Brain microvascular endothelial cell (primary cell): ENCODE measurements at regions not wholly inside any gene's neighbourhood (a gene's known extent, or its start where the extent isn't known, plus 50 kb on each side); places are given as distances from the start of the nearest gene placed in this dataset.

Experiments
- DNase-seq: peaks from one replicate; pipeline ENCODE4 v3.0.0-alpha.2; 2020
- H3K27ac ChIP-seq: fragments of 250-450 bp; sonication (Bioruptor Pico); 2 replicates; pipeline ENCODE4 v1.5.1; 2020; ENCODE audit warnings: mild to moderate bottlenecking, moderate library complexity
- H3K27me3 ChIP-seq: fragments of 250-450 bp; sonication (Bioruptor Pico); replicated peaks from 2 replicates; pipeline ENCODE4 v1.5.1; 2020; ENCODE audit warnings: mild to moderate bottlenecking
- H3K36me3 ChIP-seq: fragments of 250-450 bp; sonication (Bioruptor Pico); replicated peaks from 2 replicates; pipeline ENCODE4 v1.5.1; 2020; ENCODE audit warnings: mild to moderate bottlenecking
- H3K4me3 ChIP-seq: 2 replicates; pipeline ENCODE4 v1.5.1; 2011; ENCODE audit warnings: low read depth, mild to moderate bottlenecking, control low read depth, low read length, moderate library complexity
- in situ Hi-C: cut with HindIII; loops from 2 replicates; pipeline ENCODE4 v1.10.0; 2017; ENCODE audit warnings: low sequenced_read_pairs, low pct_ligation_motif_present
- TF ChIP-seq, protein P1 (sequence below): IDR thresholded peaks from 2 replicates; pipeline ENCODE4 v1.5.1; 2011; ENCODE audit warnings: low read depth, mild to moderate bottlenecking, moderate library complexity, low read length, control low read depth, inconsistent platforms; ENCODE audit errors: missing control alignments

DNA sequence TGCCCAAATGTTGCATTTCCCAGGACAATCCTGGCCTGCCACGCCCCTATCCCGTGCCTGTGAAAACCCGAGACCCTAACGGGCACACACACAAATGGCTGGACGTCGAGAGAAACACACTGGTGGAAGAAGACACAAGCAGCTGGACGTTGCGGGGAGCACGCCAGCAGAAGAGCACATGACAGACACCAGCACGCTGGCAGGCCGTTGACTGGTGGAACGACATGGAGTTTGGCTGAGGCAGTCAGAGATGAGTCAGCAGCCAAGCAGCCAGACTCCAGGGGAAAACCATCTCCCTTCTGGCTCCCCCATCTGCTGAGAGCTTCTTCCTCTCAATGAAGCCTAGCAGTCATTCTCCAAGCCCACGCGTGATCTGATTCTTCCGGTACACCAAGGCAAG lies 606.7 kb upstream of the LRRC4C start:
- TF ChIP-seq, protein P1, sequence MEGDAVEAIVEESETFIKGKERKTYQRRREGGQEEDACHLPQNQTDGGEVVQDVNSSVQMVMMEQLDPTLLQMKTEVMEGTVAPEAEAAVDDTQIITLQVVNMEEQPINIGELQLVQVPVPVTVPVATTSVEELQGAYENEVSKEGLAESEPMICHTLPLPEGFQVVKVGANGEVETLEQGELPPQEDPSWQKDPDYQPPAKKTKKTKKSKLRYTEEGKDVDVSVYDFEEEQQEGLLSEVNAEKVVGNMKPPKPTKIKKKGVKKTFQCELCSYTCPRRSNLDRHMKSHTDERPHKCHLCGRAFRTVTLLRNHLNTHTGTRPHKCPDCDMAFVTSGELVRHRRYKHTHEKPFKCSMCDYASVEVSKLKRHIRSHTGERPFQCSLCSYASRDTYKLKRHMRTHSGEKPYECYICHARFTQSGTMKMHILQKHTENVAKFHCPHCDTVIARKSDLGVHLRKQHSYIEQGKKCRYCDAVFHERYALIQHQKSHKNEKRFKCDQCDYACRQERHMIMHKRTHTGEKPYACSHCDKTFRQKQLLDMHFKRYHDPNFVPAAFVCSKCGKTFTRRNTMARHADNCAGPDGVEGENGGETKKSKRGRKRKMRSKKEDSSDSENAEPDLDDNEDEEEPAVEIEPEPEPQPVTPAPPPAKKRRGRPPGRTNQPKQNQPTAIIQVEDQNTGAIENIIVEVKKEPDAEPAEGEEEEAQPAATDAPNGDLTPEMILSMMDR = no peak
- Histone ChIP-seq H3K27ac (no peak overlapping the region), H3K27me3 (no peaks in the 10 kb centered on the region), H3K36me3 (no peaks in the 10 kb centered on the region), H3K4me3 (no peak overlapping the region)
- peak; percentile 71 for DNase-seq
- in situ Hi-C loops = no loop called here

- DNase-seq = no peak
- H3K36me3 ChIP-seq = no peaks in the 10 kb centered on the region
- TF ChIP-seq, protein P1 = no peak
- no peak overlapping the region for H3K27ac ChIP-seq
- H3K4me3 ChIP-seq = no peak overlapping the region
- in situ Hi-C loops = no loop called here
- no peaks in the 10 kb centered on the region for H3K27me3 ChIP-seq
Observed at GRCh38 chr11:42074306-42074705, 614.9 kb upstream of the LRRC4C start.

- Histone ChIP-seq H3K27me3 (no peaks in the 10 kb centered on the region), H3K4me3 (no peak overlapping the region), H3K27ac (no peak overlapping the region), H3K36me3 (no peaks in the 10 kb centered on the region)
- no peak for DNase-seq
- TF ChIP-seq, protein P1 = no peak
- in situ Hi-C loops = no loop called here
Observed at GRCh38 chr11:42075180-42075579, 615.7 kb upstream of the LRRC4C start.

GRCh38 chr11:42077794-42078193 lies 618.3 kb upstream of the LRRC4C start:
- in situ Hi-C loops = no loop called here
- H3K36me3 ChIP-seq = no peaks in the 10 kb centered on the region
- DNase-seq = no peak
- TF ChIP-seq, protein P1 = no peak
- H3K27me3 ChIP-seq = no peaks in the 10 kb centered on the region
- no peak overlapping the region for H3K4me3 ChIP-seq
- no peak overlapping the region for H3K27ac ChIP-seq

- Histone ChIP-seq H3K27me3 (no peaks in the 10 kb centered on the region), H3K27ac (no peak overlapping the region), H3K4me3 (no peak overlapping the region), H3K36me3 (no peaks in the 10 kb centered on the region)
- TF ChIP-seq, protein P1 = no peak
- in situ Hi-C loops = no loop called here
- DNase-seq = no peak
Observed at GRCh38 chr11:42085736-42086135, 626.3 kb upstream of the LRRC4C start.

DNA sequence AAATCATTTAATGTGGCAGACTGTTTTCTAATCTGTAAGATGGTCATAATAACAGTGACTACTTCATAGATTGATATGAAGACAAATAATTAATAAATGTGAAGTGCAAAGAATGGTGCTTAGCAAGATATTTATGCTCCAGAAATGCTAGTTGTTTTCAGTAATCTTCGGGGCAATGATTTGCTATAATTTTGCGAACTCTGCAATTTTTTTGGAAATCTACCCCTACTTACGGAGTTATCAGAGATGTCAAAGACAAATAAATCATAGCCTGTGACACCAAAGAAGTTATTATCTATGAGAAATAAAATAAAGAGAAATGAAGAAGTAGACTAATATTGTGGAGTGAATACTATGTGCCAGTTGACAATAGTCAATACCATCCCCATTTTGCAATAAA lies 634.1 kb upstream of the LRRC4C start:
- H3K36me3 ChIP-seq = no peaks in the 10 kb centered on the region
- no peak overlapping the region for H3K27ac ChIP-seq
- no peaks in the 10 kb centered on the region for H3K27me3 ChIP-seq
- TF ChIP-seq, protein P1 = no peak
- DNase-seq = no peak
- in situ Hi-C loops = no loop called here
- no peak overlapping the region for H3K4me3 ChIP-seq
